ENCODE measurements at regions not wholly inside any gene's neighbourhood (a gene's known extent, or its start where the extent isn't known, plus 50 kb on each side); places are given as distances from the start of the nearest gene placed in this dataset.

GRCh38 chr19:31144075-31144870 lies 205.0 kb downstream of the TSHZ3 start:
- Histone ChIP-seq H4K5ac (ENCODE audit: insufficient read length, low read depth, low read length) (no peak overlapping the region), H3K4me1 (replicated peaks in 1 of 4; ENCODE audit: control insufficient read depth in 3 of 4, insufficient read depth in 4 of 4, low read length in 3 of 4) (no peaks in the 10 kb centered on the region), H2BK15ac (ENCODE audit: low read length) (no peak overlapping the region), H3K36me3 (ENCODE audit: control insufficient read depth in 2 of 4, insufficient read depth in 4 of 4, low read length in 3 of 4) (no peaks in the 10 kb centered on the region), H3K9ac (replicated peaks in 1 of 4; ENCODE audit: extremely low read depth in 1 of 4, low read depth in 3 of 4, low read length in 3 of 4) (no peak overlapping the region), H3K4ac (replicated peaks; ENCODE audit: insufficient read length, low read depth, low read length) (no peak overlapping the region), H3K27me3 (replicated peaks in 1 of 4; ENCODE audit: control insufficient read depth in 3 of 4, extremely low read depth in 1 of 4, insufficient read depth in 3 of 4, low read length in 3 of 4) (no peaks in the 10 kb centered on the region), H4K20me1 (replicated peaks in 1 of 2; ENCODE audit: control insufficient read depth in 1 of 2, insufficient read depth in 2 of 2, low read length in 2 of 2) (no peaks in the 10 kb centered on the region), H3K4me3 (ENCODE audit: extremely low read depth in 1 of 4, insufficient read depth in 2 of 4, low read depth in 3 of 4, low read length in 4 of 4) (no peak overlapping the region), H3K4me2 (ENCODE audit: insufficient read depth in 1 of 2, low read depth in 2 of 2, low read length in 2 of 2) (no peak overlapping the region; a peak in 1 of 4 replicates), H2AFZ (ENCODE audit: low read length) (no peak overlapping the region), H4K8ac (ENCODE audit: extremely low read depth, insufficient read depth, low read length) (no peak overlapping the region), H3K23ac (ENCODE audit: insufficient read length) (no peak overlapping the region), H3K79me1 (ENCODE audit: low read depth, low read length) (no peaks in the 10 kb centered on the region), H3K23me2 (ENCODE audit: low read depth, low read length) (no peaks in the 10 kb centered on the region), H2BK120ac (replicated peaks; ENCODE audit: low read depth, low read length) (no peak overlapping the region), H4K91ac (replicated peaks; ENCODE audit: insufficient read length, low read length) (no peak overlapping the region), H3K18ac (ENCODE audit: extremely low read depth, low read length) (no peak overlapping the region), H3K9me3 (ENCODE audit: insufficient read depth in 2 of 2, low read depth in 1 of 2, low read length in 1 of 2) (no peaks in the 10 kb centered on the region), H2BK12ac (ENCODE audit: low read depth, low read length) (no peak overlapping the region), H2BK20ac (ENCODE audit: low read length) (no peak overlapping the region), H3K27ac (ENCODE audit: low read depth, low read length) (no peak overlapping the region), H2BK5ac (ENCODE audit: low read depth, low read length) (no peak overlapping the region), H2AK5ac (ENCODE audit: low read depth, low read length) (no peak overlapping the region), H3K56ac (replicated peaks; ENCODE audit: insufficient read length, low read depth, low read length) (no peak overlapping the region), H3K14ac (ENCODE audit: insufficient read length) (no peak overlapping the region), H3K79me2 (ENCODE audit: control insufficient read depth in 1 of 2, insufficient read depth in 2 of 2, low read length in 2 of 2) (no peaks in the 10 kb centered on the region)
- FAIRE-seq (no peak), DNase-seq (ENCODE audit: low read depth in 1 of 2, low spot score in 2 of 2) (no peak)
- WGBS, 2 experiments (ENCODE audit: extremely low coverage in 1 of 2, insufficient coverage in 1 of 2, insufficient read length in 1 of 2, insufficient replicate concordance in 2 of 2, low coverage in 1 of 2, low lambda C conversion rate in 2 of 2, missing lambda C conversion rate in 1 of 2), result 82% methylated on average over 7 of the region's 7 CpGs; no CpG with 5 or more reads in 1 of the 2 experiments
- POLR2A ChIA-PET (ENCODE audit: partially characterized antibody), result no interaction called here
- CTCF ChIA-PET (ENCODE audit: partially characterized antibody), result no interaction called here
- TF ChIP-seq KDM1A (IDR thresholded peaks at IDR 0.05; ENCODE audit: borderline replicate concordance, low read length) (no peak), CHD1 (IDR thresholded peaks at IDR 0.05; ENCODE audit: low read depth, low read length) (no peak), EP300 (IDR thresholded peaks at IDR 0.05; ENCODE audit: borderline replicate concordance in 1 of 2, low read depth in 2 of 2, low read length in 2 of 2) (no peak), MAFK (IDR thresholded peaks at IDR 0.05; ENCODE audit: low read depth, low read length) (no peak)
